Jurkat, Clone E6-1 (cell line): ENCODE measurements at regions not wholly inside any gene's neighbourhood (a gene's known extent, or its start where the extent isn't known, plus 50 kb on each side); places are given as distances from the start of the nearest gene placed in this dataset.
"Not testable (repeated sequence)": the region's sequence is repeated elsewhere in the genome, so short reads cannot be mapped to it uniquely, and the experiment has no call there.

ENCODE experiments used
- DNase-seq: peaks from one replicate; pipeline ENCODE4 v3.0.0-alpha.2; 2011; ENCODE audit warnings: low read depth, low spot score
- H3K4me3 ChIP-seq: 2 replicates; pipeline ENCODE4 v1.5.1; 2011; ENCODE audit warnings: mild to moderate bottlenecking, low read length, control low read depth, moderate library complexity

DNA sequence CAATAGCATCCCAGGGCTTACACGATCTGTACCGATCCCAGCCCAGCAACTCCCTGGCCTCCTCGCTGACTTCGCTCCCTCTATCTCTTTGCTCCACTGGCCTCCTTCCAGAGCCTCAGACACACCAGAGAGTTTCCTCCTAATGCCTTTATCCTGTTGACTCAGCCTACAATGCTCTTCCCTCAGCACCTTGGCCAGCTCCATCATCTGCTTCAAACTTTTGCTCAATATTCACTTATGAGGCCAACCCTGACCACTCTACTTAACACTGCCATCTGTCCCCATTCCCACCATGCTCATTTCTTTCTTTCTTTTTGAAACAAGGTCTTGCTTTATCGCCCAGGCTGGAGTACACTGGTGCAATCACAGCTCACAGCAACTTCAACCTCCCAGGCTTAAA is 180.9 kb downstream of the CEP170 start:
- not testable (repeated sequence) for DNase-seq, H3K4me3 ChIP-seq

DNA sequence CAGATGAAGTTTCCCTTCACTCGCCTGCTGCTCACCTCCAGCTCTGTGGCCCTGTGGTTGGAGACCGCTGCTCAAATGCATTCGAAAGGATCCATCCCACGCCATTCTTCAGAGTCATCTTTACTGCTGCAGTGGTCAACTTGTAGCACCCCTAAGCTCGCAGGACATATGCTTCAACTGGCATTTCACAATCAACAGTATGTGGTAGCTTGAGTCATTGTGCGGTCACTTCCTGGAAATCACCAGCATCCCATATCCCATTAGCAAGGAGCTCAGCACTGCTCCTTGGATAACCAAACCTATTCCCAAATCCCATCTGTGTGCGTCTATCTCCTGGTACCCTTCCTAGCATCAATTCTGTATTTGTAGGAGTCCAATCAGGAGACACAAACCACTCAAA is 188.0 kb downstream of the CEP170 start:
- not testable (repeated sequence) for DNase-seq, H3K4me3 ChIP-seq

DNA sequence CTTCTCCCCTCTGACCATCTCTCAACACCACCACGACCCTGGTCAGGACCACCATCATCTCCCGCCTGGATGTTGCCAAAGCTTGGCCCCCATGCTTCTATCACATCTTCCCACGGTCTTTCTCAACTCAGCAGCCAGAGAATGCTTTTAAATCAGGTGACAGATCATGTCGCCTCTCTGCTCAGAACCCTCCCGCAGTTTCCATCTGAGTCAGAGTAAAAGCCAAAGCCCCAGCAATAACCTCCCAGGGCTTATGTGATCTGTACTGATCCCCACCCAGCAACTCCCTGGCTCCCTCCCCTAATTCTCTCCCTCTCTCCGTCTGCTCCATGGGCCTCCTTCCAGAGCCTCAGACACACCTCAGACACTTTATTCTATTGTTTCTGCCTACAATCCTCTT is 193.1 kb downstream of the CEP170 start:
- H3K4me3 ChIP-seq, DNase-seq: not testable (repeated sequence)

- DNase-seq, H3K4me3 ChIP-seq: not testable (repeated sequence)
Observed at GRCh38 chr1:243055510-243055909, 199.6 kb downstream of the CEP170 start.

- not testable (repeated sequence) for H3K4me3 ChIP-seq, DNase-seq
Observed at GRCh38 chr1:243055091-243055490, 200.0 kb downstream of the CEP170 start.

DNA sequence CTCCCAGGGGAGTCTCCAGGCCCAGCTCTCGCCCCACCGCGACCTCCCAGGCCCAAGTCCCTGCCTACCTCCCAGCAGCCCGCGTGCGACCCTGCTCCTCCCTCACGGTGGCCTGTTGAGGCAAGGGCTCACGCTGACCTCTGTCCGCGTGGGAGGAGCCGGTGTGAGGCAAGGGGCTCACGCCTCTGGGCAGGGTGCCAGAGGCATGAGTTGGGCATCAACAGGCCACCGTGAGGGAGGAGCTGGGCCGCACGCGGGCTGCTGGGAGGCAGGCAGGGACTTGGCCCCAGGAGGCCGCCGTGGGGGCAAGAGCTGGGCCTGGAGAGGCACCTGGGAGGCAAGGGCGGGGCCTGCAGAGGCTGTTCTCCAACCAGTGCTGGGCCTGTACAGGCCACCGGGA is 200.4 kb downstream of the CEP170 start:
- not testable (repeated sequence) for H3K4me3 ChIP-seq, DNase-seq

DNA sequence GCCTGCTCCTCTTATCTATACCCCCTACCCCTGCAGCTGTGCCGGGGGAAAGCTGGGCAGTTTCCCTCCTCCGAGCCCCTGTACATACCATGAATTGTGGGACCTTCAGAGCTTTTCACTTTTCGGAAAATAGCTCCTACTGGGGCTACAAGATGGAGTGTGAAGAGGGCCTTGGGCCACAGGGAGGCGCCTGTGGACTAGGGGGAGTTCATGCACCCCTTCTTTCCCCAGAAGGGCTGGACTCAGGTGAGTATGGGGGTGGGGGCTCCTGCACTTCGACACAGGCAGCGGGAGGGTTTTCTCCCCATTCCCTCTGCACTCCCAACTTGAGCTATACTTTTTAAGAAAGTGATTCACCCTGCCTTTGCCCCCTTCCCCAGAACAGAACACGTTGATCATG is 202.0 kb downstream of the CEP170 start:
- DNase-seq, H3K4me3 ChIP-seq: not testable (repeated sequence)

DNA sequence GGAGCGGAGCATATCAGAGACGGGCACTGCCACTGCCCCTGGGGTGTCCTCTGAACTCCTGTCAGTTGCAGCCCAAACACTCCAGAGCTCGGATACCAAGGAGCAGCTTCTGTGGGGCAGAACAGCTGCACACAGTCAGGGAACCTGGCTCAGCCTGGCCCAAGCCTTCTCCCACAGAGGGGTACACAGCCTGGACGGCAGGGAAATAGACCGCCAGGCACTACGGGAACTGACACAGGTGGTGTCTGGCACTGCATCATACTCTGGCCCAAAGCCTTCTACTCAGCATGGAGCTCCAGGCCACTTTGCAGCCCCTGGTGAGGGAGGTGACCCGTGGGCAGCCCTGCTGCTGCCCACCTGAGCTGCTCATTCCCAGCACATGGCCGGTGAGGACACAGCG is 204.5 kb downstream of the CEP170 start:
- H3K4me3 ChIP-seq: not testable (repeated sequence)

GRCh38 chr1:243049716-243050115 is 205.4 kb downstream of the CEP170 start:
- DNase-seq, H3K4me3 ChIP-seq: not testable (repeated sequence)

More for the DNA sequence above, 204.5 kb downstream of the CEP170 start:
- DNase-seq: not testable (repeated sequence)

- H3K4me3 ChIP-seq, DNase-seq: not testable (repeated sequence)
Observed at GRCh38 chr1:243021365-243021764, 233.7 kb downstream of the CEP170 start.

- not testable (repeated sequence) for DNase-seq, H3K4me3 ChIP-seq
Observed at GRCh38 chr1:243019030-243019635, 235.9 kb downstream of the CEP170 start.

DNA sequence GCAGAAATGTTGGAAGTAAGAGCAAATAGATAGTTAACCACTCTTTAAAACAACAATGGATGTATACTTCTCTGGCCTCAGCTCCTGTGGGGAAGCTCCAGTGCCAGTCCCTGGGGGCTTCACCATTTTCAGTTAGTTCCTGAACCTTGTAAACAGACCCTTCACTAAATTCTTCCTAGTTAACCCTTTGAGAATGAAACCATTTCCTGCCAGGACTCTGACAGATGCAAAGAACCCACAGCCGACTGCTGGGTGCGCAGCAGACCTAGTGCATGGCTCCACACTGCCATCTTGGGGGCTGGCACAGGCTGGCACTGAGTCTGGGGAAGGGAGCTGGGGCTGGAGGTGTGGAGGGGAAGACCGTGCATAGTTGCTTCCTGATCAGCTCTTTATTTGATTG is 244.4 kb downstream of the CEP170 start:
- not testable (repeated sequence) for H3K4me3 ChIP-seq
- peak; percentile 27 for DNase-seq

DNA sequence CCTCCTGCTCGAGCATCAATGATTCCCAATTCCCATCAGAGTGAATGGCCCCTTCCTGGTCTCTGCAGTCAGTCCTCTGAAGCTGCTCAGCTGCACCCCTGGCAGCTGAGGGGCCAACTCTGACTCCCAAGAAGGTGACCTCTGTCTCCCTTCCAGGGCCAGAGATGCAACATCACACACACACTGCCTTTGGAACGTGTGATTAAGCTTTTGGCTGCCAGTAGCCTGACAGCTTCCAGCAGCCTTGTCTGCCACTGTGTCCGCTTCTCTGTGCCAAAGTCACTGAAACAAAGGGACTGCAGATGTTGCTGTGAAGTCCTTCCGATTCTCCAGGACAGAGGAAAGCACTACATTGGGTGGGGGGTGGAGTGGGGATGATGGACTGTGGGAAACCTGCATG is 254.1 kb downstream of the CEP170 start:
- not testable (repeated sequence) for DNase-seq, H3K4me3 ChIP-seq

- not testable (repeated sequence) for DNase-seq, H3K4me3 ChIP-seq
Observed at GRCh38 chr1:242992776-242993175, 262.3 kb downstream of the CEP170 start.

DNA sequence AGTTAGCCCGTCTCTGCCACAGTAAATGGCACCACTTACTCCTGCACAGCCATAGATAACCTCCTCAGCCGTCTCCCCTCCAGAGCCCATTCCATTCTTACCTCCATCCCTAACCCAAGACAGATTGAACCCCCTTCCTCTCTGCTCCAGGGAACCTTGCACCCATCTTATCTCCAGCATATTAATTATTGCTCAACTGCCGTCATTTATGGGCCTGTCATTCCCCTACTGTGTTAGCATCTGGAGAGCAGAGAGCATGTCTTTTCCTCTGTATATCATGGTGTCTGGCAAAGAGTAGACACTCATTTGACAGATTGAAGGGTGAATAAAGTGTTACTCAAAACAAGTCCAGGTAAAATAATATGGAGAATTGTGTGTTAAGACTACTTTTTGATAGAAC is 270.0 kb downstream of the CEP170 start:
- not testable (repeated sequence) for DNase-seq, H3K4me3 ChIP-seq

GRCh38 chr1:242973341-242973740 is 281.7 kb downstream of the CEP170 start:
- DNase-seq, H3K4me3 ChIP-seq: not testable (repeated sequence)

DNA sequence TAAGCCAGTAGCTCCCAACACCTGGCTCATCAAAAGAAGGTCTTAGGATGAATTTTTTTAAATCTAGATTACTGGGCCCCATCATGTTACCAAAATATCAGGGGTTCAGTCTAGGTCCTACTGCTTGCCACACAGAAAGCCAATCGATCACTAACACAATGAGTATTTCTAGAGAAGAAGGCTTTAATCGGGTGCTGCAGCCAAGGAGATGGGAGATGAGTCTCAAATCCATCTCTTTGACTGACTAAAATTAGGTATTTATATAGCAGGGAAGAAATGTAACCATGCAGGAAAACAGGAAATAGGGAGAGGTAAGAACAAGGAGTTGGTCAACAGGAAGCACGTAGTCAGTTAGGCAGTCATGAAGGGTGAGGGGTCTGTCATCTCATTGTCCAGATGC is 288.2 kb downstream of the CEP170 start:
- DNase-seq: no peak

GRCh38 chr1:242959397-242959796 is 295.7 kb downstream of the CEP170 start:
- not testable (repeated sequence) for H3K4me3 ChIP-seq, DNase-seq

More for the DNA sequence above, 288.2 kb downstream of the CEP170 start:
- no peak overlapping the region for H3K4me3 ChIP-seq

DNA sequence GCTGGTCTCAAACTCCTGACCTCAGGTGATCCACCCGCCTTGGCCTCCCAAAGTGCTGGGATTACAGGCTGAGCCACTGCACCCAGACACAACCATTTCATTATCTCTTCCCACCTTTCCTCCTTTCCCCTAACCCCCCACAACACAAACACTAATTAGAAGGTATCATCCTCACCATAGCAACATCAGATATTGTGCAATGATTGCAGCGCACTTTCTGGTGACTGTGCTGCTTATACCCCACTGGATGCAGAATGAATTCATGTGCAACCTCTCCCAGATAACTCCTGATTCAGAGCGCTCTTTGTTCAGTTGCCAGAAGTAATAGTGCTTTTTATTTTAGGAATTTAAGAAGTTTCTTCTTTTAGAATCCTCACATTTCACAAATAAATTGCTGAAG is 300.1 kb downstream of the CEP170 start:
- not testable (repeated sequence) for H3K4me3 ChIP-seq, DNase-seq

GRCh38 chr1:242946206-242946605 is 308.9 kb downstream of the CEP170 start:
- no peak for DNase-seq
- H3K4me3 ChIP-seq: no peak overlapping the region

DNA sequence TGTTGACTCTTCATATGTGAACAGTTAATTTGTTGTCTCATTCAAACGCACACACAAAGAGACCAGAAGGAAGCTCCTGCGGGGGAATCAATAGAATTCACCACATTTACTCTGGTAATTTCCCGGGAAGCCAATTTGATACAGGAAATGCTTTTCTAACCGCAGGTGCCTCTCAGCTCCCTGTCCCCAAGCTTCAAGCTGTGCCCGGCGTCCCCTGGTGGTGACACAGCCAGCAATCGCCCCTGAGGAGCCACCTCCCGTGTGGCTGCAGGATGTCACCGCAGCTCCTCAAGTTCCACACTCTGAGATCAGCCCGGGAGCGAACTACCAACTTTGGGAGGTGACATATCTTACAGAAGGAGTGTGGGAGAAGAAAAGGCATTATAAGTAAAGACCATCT is 318.4 kb downstream of the CEP170 start:
- peak; percentile 32 for DNase-seq
- H3K4me3 ChIP-seq: not testable (repeated sequence)
